ENCODE measurements at regions not wholly inside any gene's neighbourhood (a gene's known extent, or its start where the extent isn't known, plus 50 kb on each side); places are given as distances from the start of the nearest gene placed in this dataset.

DNA sequence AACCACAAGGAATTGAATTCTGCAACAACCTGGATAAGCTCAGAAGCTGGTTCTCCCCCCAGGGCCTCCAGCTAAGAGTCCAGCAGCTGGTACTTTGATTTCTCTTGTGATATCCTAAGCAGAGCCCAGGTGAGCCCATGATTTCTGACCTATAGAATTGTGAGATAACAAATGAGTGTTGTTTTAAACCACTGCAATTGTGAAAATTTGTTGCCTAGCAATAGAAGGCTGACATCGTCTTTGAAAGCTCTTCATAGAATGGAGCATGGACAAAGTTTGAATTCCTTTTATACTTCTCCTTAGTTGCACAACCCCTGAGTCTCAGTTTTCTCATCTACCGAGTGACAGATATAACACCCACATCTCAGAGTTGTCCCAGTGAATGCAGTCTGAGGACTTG, 129.9 kb downstream of the TEX36 start:
- CTCF ChIA-PET = interaction anchor here (0.8 to 1.6 kb wide), 2 partner anchors 41 to 247 kb away, joined by 3 to 4 read pairs; no protein-coding TSS in a partner anchor
- Histone ChIP-seq H3K27ac (no peak overlapping the region), H3K9me3 (peaks cover 10% of the 10 kb centered on the region; the same call in 1 of the 3 replicates), H3K4me3 (no peak overlapping the region), H3K4me2 (no peak overlapping the region), H3K4me1 (no peaks in the 10 kb centered on the region)
- WGBS (ENCODE audit: missing lambda C conversion rate) = 35% methylated on average over 2 of the region's 2 CpGs
- no peak for TF ChIP-seq EHMT2 (IDR thresholded peaks at IDR 0.05; ENCODE audit: low read depth)
- no peak for TF ChIP-seq RNF2 (IDR thresholded peaks at IDR 0.05; ENCODE audit: borderline replicate concordance, low read depth)
- TF ChIP-seq ZC3H11A (IDR thresholded peaks at IDR 0.05) = no peak
- no peak for TF ChIP-seq HOXA7 (CRISPR knock-in tag; IDR thresholded peaks at IDR 0.05)
- no peak for TF ChIP-seq SREBF2 (IDR thresholded peaks at IDR 0.05)
- TF ChIP-seq FOSB (CRISPR knock-in tag; IDR thresholded peaks at IDR 0.05) = no peak
- TF ChIP-seq, protein P1, sequence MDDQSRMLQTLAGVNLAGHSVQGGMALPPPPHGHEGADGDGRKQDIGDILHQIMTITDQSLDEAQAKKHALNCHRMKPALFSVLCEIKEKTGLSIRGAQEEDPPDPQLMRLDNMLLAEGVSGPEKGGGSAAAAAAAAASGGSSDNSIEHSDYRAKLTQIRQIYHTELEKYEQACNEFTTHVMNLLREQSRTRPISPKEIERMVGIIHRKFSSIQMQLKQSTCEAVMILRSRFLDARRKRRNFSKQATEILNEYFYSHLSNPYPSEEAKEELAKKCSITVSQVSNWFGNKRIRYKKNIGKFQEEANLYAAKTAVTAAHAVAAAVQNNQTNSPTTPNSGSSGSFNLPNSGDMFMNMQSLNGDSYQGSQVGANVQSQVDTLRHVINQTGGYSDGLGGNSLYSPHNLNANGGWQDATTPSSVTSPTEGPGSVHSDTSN (IDR thresholded peaks at IDR 0.05) = no peak
- TF ChIP-seq, protein P2, sequence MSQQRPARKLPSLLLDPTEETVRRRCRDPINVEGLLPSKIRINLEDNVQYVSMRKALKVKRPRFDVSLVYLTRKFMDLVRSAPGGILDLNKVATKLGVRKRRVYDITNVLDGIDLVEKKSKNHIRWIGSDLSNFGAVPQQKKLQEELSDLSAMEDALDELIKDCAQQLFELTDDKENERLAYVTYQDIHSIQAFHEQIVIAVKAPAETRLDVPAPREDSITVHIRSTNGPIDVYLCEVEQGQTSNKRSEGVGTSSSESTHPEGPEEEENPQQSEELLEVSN (IDR thresholded peaks at IDR 0.05; ENCODE audit: borderline replicate concordance, low read depth) = no peak
- no peak for TF ChIP-seq HOXB5 (CRISPR knock-in tag; IDR thresholded peaks at IDR 0.05)
- TF ChIP-seq HOXB13 (CRISPR knock-in tag; IDR thresholded peaks at IDR 0.05; ENCODE audit: low read depth) = no peak
- TF ChIP-seq, protein P3, sequence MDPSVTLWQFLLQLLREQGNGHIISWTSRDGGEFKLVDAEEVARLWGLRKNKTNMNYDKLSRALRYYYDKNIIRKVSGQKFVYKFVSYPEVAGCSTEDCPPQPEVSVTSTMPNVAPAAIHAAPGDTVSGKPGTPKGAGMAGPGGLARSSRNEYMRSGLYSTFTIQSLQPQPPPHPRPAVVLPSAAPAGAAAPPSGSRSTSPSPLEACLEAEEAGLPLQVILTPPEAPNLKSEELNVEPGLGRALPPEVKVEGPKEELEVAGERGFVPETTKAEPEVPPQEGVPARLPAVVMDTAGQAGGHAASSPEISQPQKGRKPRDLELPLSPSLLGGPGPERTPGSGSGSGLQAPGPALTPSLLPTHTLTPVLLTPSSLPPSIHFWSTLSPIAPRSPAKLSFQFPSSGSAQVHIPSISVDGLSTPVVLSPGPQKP (IDR thresholded peaks at IDR 0.05; ENCODE audit: low read depth, low read length) = no peak
- TF ChIP-seq ZSCAN20 (CRISPR knock-in tag; IDR thresholded peaks at IDR 0.05) = no peak
- no peak for TF ChIP-seq KDM5A (IDR thresholded peaks at IDR 0.05)
- TF ChIP-seq RARB (CRISPR knock-in tag; IDR thresholded peaks at IDR 0.05) = no peak
- TF ChIP-seq POLR2A (IDR thresholded peaks at IDR 0.05; ENCODE audit: low read length) = no peak
- TF ChIP-seq, protein P4, sequence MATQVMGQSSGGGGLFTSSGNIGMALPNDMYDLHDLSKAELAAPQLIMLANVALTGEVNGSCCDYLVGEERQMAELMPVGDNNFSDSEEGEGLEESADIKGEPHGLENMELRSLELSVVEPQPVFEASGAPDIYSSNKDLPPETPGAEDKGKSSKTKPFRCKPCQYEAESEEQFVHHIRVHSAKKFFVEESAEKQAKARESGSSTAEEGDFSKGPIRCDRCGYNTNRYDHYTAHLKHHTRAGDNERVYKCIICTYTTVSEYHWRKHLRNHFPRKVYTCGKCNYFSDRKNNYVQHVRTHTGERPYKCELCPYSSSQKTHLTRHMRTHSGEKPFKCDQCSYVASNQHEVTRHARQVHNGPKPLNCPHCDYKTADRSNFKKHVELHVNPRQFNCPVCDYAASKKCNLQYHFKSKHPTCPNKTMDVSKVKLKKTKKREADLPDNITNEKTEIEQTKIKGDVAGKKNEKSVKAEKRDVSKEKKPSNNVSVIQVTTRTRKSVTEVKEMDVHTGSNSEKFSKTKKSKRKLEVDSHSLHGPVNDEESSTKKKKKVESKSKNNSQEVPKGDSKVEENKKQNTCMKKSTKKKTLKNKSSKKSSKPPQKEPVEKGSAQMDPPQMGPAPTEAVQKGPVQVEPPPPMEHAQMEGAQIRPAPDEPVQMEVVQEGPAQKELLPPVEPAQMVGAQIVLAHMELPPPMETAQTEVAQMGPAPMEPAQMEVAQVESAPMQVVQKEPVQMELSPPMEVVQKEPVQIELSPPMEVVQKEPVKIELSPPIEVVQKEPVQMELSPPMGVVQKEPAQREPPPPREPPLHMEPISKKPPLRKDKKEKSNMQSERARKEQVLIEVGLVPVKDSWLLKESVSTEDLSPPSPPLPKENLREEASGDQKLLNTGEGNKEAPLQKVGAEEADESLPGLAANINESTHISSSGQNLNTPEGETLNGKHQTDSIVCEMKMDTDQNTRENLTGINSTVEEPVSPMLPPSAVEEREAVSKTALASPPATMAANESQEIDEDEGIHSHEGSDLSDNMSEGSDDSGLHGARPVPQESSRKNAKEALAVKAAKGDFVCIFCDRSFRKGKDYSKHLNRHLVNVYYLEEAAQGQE (IDR thresholded peaks at IDR 0.05) = no peak
- ATAC-seq (no peak), FAIRE-seq (no peak), DNase-seq (ENCODE audit: low read depth in 1 of 2, low spot score in 1 of 2) (no peak)
- POLR2A ChIA-PET = no interaction called here

DNA sequence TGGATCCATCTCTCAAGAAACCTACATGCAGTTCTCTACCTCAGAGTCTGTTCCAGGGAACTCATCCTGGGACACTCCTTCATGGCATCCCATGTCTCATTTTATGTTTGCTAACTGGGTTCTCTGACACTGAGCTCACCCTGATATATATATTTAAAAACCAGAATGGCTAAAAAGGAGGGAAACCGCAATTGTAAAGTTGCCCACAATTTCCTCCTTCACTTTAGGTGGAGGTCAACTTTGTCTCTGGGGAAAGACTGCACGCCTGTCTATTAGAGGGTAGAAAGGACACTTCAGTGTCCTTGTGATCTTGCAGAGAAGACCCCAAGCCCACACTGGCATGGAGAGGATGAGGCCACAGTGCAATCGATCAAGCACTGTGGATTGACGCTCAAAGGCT, 131.7 kb downstream of the TEX36 start:
- no peak for TF ChIP-seq KDM1A (IDR thresholded peaks at IDR 0.05; ENCODE audit: low read depth)
- TF ChIP-seq SREBF2 (IDR thresholded peaks at IDR 0.05) = no peak
- TF ChIP-seq CHD4 (IDR thresholded peaks at IDR 0.05; ENCODE audit: borderline replicate concordance) = no peak
- TF ChIP-seq GATA3 (IDR thresholded peaks at IDR 0.05; ENCODE audit: borderline replicate concordance) = no peak
- no peak for TF ChIP-seq ZC3H11A (IDR thresholded peaks at IDR 0.05)
- TF ChIP-seq ZSCAN20 (CRISPR knock-in tag; IDR thresholded peaks at IDR 0.05) = no peak
- H3K27ac ChIP-seq = no peak overlapping the region
- no peak for ATAC-seq
- FAIRE-seq = no peak
- no peak overlapping the region for H3K4me3 ChIP-seq
- no peak for DNase-seq (ENCODE audit: low read depth in 1 of 2, low spot score in 1 of 2)
- peaks cover 10% of the 10 kb centered on the region; the same call in 1 of the 3 replicates for H3K9me3 ChIP-seq
- no peak overlapping the region for H3K4me2 ChIP-seq
- WGBS (ENCODE audit: missing lambda C conversion rate) = 18% methylated on average over 4 of the region's 4 CpGs
- ChIA-PET POLR2A (no interaction called here), CTCF (interaction anchor here (1.6 kb wide), 1 partner anchor 43 kb away, joined by 4 read pairs; no protein-coding TSS in a partner anchor)
- no peaks in the 10 kb centered on the region for H3K4me1 ChIP-seq

Measured in A549 (cell line).